ENCODE measurements at regions not wholly inside any gene's neighbourhood (a gene's known extent, or its start where the extent isn't known, plus 50 kb on each side); places are given as distances from the start of the nearest gene placed in this dataset.
A peak's percentile ranks its signal among the peaks of the same experiment; 100 is the strongest.

- TF ChIP-seq, protein P1, sequence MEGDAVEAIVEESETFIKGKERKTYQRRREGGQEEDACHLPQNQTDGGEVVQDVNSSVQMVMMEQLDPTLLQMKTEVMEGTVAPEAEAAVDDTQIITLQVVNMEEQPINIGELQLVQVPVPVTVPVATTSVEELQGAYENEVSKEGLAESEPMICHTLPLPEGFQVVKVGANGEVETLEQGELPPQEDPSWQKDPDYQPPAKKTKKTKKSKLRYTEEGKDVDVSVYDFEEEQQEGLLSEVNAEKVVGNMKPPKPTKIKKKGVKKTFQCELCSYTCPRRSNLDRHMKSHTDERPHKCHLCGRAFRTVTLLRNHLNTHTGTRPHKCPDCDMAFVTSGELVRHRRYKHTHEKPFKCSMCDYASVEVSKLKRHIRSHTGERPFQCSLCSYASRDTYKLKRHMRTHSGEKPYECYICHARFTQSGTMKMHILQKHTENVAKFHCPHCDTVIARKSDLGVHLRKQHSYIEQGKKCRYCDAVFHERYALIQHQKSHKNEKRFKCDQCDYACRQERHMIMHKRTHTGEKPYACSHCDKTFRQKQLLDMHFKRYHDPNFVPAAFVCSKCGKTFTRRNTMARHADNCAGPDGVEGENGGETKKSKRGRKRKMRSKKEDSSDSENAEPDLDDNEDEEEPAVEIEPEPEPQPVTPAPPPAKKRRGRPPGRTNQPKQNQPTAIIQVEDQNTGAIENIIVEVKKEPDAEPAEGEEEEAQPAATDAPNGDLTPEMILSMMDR (IDR thresholded peaks at IDR 0.05; ENCODE audit: insufficient read depth, low read length, severe bottlenecking): no peak
- H3K4me3 ChIP-seq (ENCODE audit: low read depth, low read length): no peak overlapping the region
- no peak for FAIRE-seq
These were observed 105.1 kb upstream of the NCAM1 start for GRCh38 chr11:112856133-112856532.

DNA sequence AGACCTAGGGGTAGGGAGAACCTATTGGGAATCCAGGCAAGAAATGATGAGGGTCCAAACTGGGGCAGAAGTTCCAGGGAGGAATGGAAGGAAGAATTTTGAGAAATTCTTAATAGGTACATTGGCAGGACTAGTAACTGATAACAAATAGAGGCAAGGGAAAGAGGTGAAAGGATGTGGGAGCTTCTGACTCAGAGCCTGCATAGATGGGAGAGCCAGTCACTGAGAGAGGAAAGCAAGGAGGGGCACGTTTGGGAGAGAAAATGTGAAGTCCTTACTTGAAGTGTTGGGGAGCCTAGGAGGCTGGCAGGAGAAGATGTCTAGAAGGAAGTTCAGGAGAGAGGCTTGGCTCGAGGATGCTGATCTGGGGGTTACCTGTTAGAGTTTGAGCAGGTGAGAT lies 104.6 kb upstream of the NCAM1 start:
- DNase-seq (ENCODE audit: low read depth) (peak; percentile 60), FAIRE-seq (no peak)
- no peaks in the 10 kb centered on the region for H3K36me3 ChIP-seq (ENCODE audit: control insufficient read depth, insufficient read depth, low read length)
- H3K4me3 ChIP-seq (ENCODE audit: low read depth, low read length): no peak overlapping the region
- TF ChIP-seq, protein P1 (IDR thresholded peaks at IDR 0.05; ENCODE audit: insufficient read depth, low read length, severe bottlenecking): no peak
- peaks cover 2% of the 10 kb centered on the region for H3K27me3 ChIP-seq (ENCODE audit: control insufficient read depth, insufficient read depth, low read length)

More at GRCh38 chr11:112856133-112856532, 105.1 kb upstream of the NCAM1 start:
- no peak for DNase-seq (ENCODE audit: low read depth)
- H3K36me3 ChIP-seq (ENCODE audit: control insufficient read depth, insufficient read depth, low read length): no peaks in the 10 kb centered on the region
- H3K27me3 ChIP-seq (ENCODE audit: control insufficient read depth, insufficient read depth, low read length): peaks cover 2% of the 10 kb centered on the region

GRCh38 chr11:112858289-112859023 lies 102.8 kb upstream of the NCAM1 start:
- no peak for DNase-seq (ENCODE audit: low read depth)
- Histone ChIP-seq H3K36me3 (ENCODE audit: control insufficient read depth, insufficient read depth, low read length) (no peaks in the 10 kb centered on the region), H3K27me3 (ENCODE audit: control insufficient read depth, insufficient read depth, low read length) (peaks cover 2% of the 10 kb centered on the region), H3K4me3 (ENCODE audit: low read depth, low read length) (no peak overlapping the region)
- FAIRE-seq: no peak
- TF ChIP-seq, protein P1 (IDR thresholded peaks at IDR 0.05; ENCODE audit: insufficient read depth, low read length, severe bottlenecking): no peak

DNA sequence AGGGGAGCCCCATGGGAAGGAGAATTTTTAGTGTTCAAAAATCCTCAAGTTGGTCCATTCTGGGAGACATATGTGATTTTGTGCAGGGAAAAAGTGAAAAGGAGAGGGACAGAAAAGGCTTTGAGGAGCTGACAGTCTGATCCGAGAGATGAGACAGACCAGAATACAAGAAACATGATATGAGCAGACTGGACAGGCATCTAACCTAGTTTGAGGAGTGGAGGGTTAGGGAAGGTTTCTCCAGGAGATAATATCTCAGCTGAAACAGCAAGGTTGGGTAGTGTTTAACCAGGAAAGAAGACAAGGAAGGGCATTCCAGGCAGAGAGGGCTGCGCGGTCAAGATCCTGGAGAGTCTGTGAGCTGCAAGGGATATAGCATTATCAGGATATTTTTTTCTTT lies 101.4 kb upstream of the NCAM1 start:
- DNase-seq (ENCODE audit: low read depth): no peak
- no peak overlapping the region for H3K4me3 ChIP-seq (ENCODE audit: low read depth, low read length)
- TF ChIP-seq, protein P1 (IDR thresholded peaks at IDR 0.05; ENCODE audit: insufficient read depth, low read length, severe bottlenecking): no peak
- FAIRE-seq: no peak
- H3K27me3 ChIP-seq (ENCODE audit: control insufficient read depth, insufficient read depth, low read length): peaks cover 2% of the 10 kb centered on the region
- no peaks in the 10 kb centered on the region for H3K36me3 ChIP-seq (ENCODE audit: control insufficient read depth, insufficient read depth, low read length)

DNA sequence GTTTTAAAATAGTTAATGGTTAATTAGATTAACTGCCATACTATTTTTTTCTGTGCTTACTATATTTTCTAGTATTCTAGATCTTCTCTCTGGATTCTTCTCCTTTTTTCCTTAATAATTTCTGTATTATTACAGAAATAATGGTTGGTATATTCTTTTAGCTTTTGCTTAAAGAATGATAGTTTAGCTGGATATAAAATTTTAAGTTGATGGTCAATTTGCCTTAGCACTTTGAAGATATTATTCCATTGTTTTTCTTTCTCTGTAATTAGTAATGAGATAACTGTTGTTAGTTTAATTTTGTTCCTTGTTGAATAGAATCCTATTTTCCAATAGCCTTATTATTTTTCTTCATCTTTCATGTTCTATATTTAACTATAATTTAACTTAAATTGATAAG lies 99.9 kb upstream of the NCAM1 start:
- TF ChIP-seq, protein P1 (IDR thresholded peaks at IDR 0.05; ENCODE audit: insufficient read depth, low read length, severe bottlenecking): no peak
- DNase-seq (ENCODE audit: low read depth) (no peak), FAIRE-seq (no peak)
- peaks cover 2% of the 10 kb centered on the region for H3K27me3 ChIP-seq (ENCODE audit: control insufficient read depth, insufficient read depth, low read length)
- no peaks in the 10 kb centered on the region for H3K36me3 ChIP-seq (ENCODE audit: control insufficient read depth, insufficient read depth, low read length)
- H3K4me3 ChIP-seq (ENCODE audit: low read depth, low read length): no peak overlapping the region

- TF ChIP-seq, protein P1 (IDR thresholded peaks at IDR 0.05; ENCODE audit: insufficient read depth, low read length, severe bottlenecking): no peak
- DNase-seq (ENCODE audit: low read depth) (no peak), FAIRE-seq (no peak)
- no peaks in the 10 kb centered on the region for H3K36me3 ChIP-seq (ENCODE audit: control insufficient read depth, insufficient read depth, low read length)
- H3K4me3 ChIP-seq (ENCODE audit: low read depth, low read length): no peak overlapping the region
- H3K27me3 ChIP-seq (ENCODE audit: control insufficient read depth, insufficient read depth, low read length): peaks cover 2% of the 10 kb centered on the region
These were observed 97.9 kb upstream of the NCAM1 start for GRCh38 chr11:112863305-112863704.

Measured in bronchial epithelial cell (primary cell).